Fibroblast of skin of back (primary cell): ENCODE measurements at regions not wholly inside any gene's neighbourhood (a gene's known extent, or its start where the extent isn't known, plus 50 kb on each side); places are given as distances from the start of the nearest gene placed in this dataset.
"Not testable (repeated sequence)": the region's sequence is repeated elsewhere in the genome, so short reads cannot be mapped to it uniquely, and the experiment has no call there.

ENCODE experiments used
- DNase-seq: peaks from one replicate; pipeline ENCODE4 v3.0.0-alpha.2; 2013

- no peak for DNase-seq
These were observed 72.1 kb downstream of the AKR1C4 start for GRCh38 chr10:5268743-5269142.

DNA sequence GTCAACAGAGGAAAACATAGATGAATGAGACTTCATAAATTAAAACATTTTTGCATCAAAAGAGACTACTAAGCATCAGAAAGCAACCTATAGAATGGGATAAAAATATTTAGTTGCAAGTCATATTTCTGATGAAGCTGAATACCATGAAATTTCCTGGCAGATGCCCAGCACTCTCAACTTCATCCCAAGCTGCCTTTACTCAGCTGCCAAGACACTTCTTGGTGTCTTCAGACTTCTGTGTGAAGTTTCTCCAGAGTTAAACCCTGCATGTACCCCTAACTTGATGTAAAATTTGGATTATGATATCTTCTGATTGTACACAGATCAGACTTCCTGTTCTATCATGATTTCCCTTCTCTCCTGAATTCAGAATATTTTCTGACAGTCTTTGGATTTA lies 73.2 kb downstream of the AKR1C4 start:
- no peak for DNase-seq

DNA sequence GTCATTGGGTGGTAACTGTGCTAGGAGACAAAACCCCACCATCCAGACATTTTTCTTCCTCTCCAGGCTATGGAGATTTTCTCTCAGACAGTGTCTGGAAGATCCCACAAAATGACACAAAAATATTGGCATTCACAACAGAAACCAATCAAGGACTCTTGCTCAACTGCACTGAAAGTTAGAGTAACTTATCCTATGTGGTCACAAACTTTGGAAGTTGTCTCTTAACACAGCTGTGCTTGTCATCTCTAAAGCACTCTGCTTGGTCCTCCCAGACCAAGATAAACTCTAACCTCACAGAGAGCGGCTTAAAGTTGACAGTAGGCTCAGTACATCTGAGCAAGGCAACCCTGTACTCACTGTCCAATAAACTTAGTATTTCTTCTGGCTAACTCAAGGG lies 74.9 kb downstream of the AKR1C4 start:
- no peak for DNase-seq

- DNase-seq, result no peak
These were observed 75.6 kb downstream of the AKR1C4 start for GRCh38 chr10:5272065-5272803.

GRCh38 chr10:5274795-5275194 lies 78.2 kb downstream of the AKR1C4 start:
- DNase-seq, result no peak

- no peak for DNase-seq
These were observed 83.4 kb upstream of the UCN3 start for GRCh38 chr10:5281356-5281755.

DNA sequence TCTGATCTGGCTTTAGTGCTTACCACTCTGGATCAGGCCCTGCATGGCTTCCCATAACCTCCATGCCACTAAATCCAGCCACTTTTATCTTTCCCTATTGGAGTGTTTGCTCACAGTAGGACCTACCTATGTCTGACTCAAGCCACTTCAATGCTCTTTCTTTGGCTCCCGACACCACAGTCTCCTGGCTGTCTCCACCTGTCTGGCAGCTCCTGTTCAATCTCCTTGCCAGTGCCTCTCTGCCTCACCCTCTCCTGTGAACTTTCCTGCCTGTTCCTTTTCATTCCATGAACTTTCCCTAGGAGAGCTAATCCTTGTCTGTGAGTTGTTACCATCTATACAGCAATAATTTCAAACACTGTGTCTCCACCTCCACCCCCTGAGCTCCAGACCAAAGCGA lies 82.6 kb upstream of the UCN3 start:
- no peak for DNase-seq

- peak; percentile 54 for DNase-seq
These were observed 81.2 kb upstream of the UCN3 start for GRCh38 chr10:5283305-5284158.

- peak; percentile 72 for DNase-seq
These were observed 80.3 kb upstream of the UCN3 start for GRCh38 chr10:5284311-5285057.

DNA sequence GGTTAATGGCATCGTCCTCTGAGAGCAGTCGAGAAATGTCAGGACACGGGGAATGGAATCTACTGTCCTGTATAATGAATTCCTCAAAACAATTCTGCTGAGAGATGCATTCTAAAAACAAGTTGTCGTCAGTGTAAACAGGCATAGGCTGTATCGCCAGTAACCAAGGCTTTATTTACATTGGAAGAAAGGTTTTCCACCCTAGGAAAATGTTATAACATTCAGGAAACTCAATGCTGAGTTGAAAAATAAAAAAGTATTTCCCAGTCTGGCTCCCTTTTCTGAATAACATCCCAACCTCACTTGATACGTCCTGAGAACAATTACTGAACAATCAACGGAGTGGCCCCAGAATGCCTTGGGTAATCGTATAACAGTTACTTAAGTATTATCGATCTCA lies 79.6 kb upstream of the UCN3 start:
- no peak for DNase-seq

DNA sequence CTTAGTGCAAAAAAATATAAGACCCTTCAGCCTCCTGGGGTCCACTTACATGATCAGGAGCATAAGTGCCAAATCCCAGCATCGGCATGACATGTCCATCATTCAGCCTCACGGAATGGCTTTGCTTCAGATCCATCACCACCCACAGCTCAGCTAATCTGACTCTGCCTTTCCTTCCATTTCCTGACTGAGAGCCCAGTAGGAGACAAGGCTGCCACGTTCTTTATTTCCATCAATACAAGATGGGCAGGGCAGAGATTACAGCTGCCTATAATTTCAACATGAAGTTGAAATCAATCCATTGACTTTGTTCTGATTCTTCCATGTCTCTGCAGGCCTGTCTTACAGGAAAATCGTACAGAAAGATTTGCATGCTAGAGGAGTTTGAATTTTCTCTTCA lies 76.4 kb upstream of the UCN3 start:
- DNase-seq, result no peak

GRCh38 chr10:5289228-5289627 lies 75.5 kb upstream of the UCN3 start:
- DNase-seq, result not testable (repeated sequence)

DNA sequence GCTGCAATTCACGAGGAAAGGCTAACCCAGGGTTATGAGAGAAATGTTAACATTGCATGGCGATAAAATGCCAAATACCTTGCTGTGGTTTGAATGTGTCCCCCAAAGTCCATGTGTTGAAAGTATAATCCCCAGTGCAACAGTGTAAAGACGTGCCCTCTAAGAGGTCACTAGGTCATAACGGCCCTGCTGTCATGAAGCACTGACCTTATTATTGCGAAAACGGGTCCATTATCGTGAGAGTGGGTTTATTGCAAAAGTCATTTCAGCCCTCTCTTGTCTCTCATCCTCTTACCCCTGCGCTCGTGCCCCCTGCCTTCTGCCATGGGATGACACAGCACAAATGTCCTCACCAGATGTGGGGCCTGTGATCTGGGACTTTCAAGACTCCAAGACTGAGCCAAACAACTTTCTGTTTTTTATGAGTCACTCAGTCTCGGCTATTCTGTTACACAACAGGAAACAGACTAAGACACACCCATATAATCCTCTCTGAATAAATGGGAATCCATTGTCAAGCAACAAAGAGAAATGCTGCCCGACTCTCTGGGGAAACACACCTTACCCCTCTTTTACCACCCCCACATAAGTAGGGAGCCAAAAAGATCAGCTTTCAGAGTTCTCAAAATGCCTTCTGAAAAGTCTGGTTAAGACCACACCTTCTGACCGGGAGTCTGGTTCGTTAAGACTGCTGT lies 73.1 kb upstream of the UCN3 start:
- peak; percentile 87 for DNase-seq

DNA sequence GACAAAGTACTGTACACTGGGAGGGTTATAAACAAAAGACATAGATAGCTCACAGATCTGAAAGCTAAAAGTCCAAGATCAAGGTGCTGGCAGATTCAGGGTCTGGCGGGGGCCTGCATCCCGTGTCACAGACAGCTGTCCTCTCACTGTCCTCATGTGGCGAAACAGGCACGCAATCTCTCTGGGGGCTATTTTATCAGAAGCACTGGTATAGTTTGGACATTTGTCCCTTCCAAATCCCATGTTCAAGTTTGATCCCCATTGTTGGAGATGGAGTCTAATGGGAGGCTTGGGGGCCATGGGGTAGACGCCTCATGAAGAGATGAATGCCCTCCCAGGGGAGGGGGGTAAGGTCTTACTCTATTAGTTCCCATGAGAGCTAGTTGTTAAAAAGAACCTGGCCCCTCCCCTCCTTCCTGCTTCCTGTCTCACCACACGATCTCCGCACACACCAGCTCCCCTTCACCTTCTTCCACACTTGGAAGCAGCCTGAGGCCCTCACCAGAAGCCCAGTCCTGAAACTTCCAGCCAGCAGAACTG lies 72.5 kb upstream of the UCN3 start:
- DNase-seq, result no peak

DNA sequence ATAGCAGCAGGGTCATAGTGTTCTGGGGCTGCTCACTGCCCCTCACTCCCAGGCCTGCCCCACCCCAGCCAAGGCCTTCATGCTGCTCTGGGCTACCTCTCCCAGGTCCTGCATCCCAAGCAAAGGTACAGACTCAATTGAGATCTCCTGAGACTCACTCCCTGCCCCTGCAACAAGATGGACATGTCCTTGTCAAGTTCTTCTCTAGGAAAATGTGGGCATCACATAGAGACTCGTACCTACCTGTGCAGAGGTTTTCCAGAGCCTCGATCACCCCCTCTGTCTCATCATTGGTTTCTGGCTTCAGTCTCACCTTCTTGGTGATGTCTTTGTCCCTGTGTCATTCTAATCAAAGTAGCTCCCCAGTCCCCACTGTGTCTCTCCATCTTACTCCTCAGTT lies 71.8 kb upstream of the UCN3 start:
- DNase-seq, result not testable (repeated sequence)

DNA sequence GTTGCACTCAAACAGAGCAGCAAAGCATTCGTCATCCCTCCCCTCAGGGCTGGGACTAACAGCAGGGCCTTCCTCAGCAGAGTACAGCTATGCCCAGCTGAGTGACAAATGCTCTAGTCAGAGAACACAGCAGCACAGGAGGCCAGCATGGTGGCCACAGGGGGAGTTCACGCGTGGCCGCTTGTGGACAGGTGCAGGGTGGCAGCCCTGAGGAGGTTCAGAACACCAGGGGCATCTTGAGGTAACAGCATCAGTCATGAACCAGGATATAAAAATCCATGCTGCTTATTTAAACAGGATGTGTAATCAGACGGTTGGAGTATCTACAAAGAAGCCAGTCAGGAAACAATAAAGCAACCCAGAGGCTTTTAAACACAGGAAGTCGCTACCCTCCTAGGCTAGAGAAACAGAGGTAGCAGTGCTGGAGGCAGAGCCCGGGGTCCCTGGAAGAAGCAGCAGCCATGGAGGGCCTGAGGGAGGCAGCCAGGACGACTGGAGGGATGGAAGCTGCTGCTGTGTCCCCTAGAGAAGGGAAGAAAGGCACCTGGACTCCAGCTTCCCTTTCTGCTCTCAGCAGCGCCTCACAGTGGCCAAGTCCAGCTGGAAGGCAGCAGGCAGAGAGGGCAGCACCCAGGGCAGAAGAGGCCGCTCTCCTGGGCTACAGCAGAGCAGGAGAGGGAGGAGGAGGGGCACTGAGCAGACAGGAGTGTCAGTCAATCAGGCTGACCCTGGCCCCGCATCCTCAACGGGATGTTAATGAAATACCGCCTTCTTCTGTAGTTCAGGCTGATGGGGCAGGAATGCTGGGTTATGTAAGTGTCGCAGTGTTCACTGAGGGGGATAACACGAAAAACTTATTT lies 70.8 kb upstream of the UCN3 start:
- peak; percentile 49 for DNase-seq

- no peak for DNase-seq
These were observed 67.3 kb upstream of the UCN3 start for GRCh38 chr10:5297466-5297865.

DNA sequence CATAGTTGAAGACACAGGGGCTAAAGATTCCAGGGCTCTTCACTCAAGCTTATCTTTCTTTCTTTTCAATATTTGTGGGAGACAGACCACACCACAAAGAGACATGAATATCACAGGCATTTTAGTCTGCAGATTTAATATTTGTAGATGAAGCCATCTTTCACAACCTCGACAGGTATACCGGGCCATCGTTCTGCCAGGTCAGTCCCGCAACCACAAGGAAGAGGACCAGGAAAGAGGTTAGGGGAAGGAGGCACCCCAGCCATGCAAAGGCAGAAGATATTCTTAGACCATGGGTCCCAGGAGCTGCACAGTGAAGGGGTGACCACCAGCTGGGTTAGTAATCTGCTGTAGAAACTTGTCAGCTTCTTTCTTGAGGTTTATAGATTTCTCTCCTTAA lies 66.8 kb upstream of the UCN3 start:
- DNase-seq, result no peak

- no peak for DNase-seq
These were observed 64.8 kb upstream of the UCN3 start for GRCh38 chr10:5299950-5300349.

DNA sequence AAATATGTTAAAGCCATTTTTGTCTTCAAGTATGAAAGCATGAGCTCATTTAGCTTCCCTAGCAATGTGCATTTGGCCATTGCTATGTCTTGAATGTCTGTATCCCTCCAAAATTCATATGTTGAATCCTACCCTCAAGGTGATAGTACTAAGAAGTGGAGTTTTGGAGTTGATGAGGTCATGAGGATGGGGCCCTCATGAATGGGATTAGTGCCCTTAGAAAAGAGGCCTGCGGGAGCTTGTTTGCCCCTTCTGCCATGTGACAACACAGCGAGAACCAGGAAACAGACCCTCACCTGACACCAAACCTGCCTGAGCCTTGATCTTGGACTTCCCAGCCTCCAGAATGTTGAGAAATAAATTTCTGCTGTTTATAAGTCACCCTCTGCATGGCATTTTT lies 61.3 kb upstream of the UCN3 start:
- DNase-seq, result no peak

DNA sequence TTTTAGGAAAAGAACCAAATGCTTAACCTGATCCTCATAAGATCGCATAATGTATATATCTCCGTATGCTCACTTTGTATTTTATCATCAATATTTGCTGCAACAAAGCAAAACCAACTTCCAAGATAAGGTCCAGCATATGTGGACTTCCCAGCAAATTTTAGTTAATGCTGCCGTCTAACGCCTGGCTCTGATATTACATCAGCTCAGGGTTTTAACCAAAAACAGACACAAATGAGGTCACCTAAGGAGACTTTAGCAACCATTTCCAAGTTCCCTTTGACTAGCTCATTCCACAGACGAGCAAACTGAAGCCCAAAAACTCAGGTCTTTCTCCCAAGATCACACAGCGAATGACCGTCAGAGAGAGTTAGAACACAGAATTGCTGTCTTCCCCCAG lies 59.4 kb upstream of the UCN3 start:
- DNase-seq, result peak; percentile 56
